ENCODE measurements at regions not wholly inside any gene's neighbourhood (a gene's known extent, or its start where the extent isn't known, plus 50 kb on each side); places are given as distances from the start of the nearest gene placed in this dataset.

- in situ Hi-C loops (cut with HindIII; ENCODE audit: low sequenced_read_pairs): no loop called here
- no peak for DNase-seq (ENCODE audit: low spot score)
Measured at GRCh38 chr16:79417601-79418008, 182.9 kb downstream of the MAF start.

DNA sequence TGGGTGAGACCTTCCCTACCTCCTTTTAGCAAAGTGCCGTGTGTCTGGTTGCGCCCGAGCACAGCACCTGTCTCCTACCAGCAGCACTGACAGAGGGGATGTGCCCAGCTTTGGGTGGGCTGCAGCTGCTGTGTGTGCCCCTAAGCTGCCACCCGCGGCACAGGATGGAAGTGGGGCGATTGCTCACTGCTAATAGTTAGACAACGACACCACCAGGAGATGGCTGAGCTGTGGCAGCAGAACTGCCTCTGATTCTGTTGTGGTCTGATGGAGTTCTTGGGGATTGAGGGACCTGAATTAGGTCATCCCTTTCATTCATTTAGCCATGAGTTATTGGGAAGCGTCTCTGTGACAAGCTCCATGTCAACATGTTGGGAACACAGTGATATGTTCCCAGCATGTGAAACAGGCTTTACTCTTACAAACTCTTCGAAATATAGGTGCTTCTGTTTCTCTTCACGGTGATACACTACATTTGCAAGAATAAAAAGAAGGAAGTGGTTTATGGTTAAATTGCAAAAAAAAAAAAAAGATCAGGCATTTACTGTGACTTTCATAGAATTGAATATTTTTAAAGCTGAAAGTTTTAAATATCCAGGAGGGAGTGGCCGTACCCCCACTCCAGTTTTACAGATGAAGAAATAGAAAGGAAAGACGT is 184.4 kb downstream of the MAF start:
- no peak for DNase-seq (ENCODE audit: low spot score)
- in situ Hi-C loops (cut with HindIII; ENCODE audit: low sequenced_read_pairs): no loop called here

DNA sequence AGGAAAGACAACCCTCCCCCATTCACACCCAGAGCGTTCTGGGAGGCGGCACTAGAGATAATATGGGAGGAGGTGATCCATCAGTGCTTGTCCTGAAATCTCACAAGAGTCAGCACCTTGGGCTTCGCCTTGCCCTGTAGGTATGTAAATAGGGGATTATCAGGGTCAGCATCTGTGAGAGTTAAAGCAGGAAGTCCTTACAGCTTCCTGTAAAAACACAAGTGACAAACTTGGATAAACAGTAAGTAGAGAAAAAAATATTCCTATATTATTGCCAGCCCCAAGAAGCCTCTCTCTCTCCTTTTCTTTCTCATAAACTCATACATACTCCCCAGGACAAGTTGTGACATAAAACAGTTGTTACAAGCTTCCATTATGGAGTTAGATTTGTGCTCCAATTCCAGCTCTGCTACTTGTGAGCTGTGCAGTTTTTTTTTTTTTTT is 187.7 kb downstream of the MAF start:
- in situ Hi-C loops (cut with HindIII; ENCODE audit: low sequenced_read_pairs): no loop called here

GRCh38 chr16:79411805-79412204 is 188.7 kb downstream of the MAF start:
- DNase-seq (ENCODE audit: low spot score): no peak
- in situ Hi-C loops (cut with HindIII; ENCODE audit: low sequenced_read_pairs): no loop called here

More for the DNA sequence above, 187.7 kb downstream of the MAF start:
- no peak for DNase-seq (ENCODE audit: low spot score)

- no peak for DNase-seq (ENCODE audit: low spot score)
Measured at GRCh38 chr16:79411357-79411756, 189.2 kb downstream of the MAF start.

GRCh38 chr16:79409978-79410377 is 190.6 kb downstream of the MAF start:
- no peak for DNase-seq (ENCODE audit: low spot score)
- in situ Hi-C loops (cut with HindIII; ENCODE audit: low sequenced_read_pairs): no loop called here

More at GRCh38 chr16:79411357-79411756, 189.2 kb downstream of the MAF start:
- in situ Hi-C loops (cut with HindIII; ENCODE audit: low sequenced_read_pairs): no loop called here

GRCh38 chr16:79408355-79408754 is 192.2 kb downstream of the MAF start:
- in situ Hi-C loops (cut with HindIII; ENCODE audit: low sequenced_read_pairs): no loop called here
- DNase-seq (ENCODE audit: low spot score): no peak

DNA sequence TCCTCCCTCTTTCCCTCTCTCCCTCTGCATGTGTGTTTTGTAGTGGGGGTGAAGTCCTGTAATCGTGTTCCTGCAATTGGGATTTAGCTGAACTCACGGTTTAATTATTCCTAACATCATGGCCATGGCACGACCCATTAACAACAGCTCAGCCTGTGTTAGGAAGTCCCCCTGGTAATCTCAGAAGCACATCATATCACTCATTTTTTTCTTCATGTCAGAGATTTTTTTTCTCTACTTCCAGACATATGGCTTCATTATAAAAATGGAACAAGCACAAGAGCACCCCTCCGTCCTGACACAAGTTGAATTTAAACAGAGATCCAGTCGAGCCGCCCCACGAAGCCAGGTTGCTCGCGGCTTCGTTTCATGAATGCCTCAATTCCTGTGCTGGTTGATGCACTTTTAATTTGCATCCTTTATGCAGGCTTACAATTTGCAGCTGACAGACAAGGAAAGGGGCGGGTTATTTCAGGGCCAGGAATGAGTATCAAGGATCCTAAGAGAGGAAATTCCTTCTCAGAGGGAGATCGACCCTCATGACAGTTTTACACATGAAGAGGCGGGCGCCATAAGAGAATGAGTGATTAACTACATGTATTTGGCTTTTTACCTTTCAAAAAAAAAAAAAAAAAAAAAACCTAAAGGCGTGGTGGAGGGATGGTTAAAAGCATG is 192.9 kb downstream of the MAF start:
- in situ Hi-C loops (cut with HindIII; ENCODE audit: low sequenced_read_pairs): no loop called here
- no peak for DNase-seq (ENCODE audit: low spot score)

GRCh38 chr16:79407005-79407404 is 193.5 kb downstream of the MAF start:
- DNase-seq (ENCODE audit: low spot score): no peak
- in situ Hi-C loops (cut with HindIII; ENCODE audit: low sequenced_read_pairs): no loop called here

DNA sequence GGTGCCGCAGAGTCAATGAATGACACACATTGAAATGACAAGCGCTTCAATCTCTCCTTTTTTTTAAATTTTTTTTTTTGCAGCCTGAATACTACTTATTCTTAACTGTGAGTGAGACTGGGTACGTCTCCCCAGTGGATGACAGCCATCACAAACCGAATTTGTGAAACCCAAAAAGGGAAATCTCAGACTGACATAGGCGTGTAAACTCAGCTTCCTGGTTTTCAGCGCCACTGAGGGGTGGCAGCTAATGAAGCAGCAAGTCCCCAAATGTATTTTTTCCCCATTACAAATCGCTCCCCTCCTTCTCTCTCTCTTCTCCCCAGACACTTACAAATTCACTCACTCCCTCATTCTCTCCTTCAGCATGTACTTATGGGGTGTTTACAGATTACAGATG is 196.0 kb downstream of the MAF start:
- no peak for DNase-seq (ENCODE audit: low spot score)
- in situ Hi-C loops (cut with HindIII; ENCODE audit: low sequenced_read_pairs): no loop called here

- in situ Hi-C loops (cut with HindIII; ENCODE audit: low sequenced_read_pairs): no loop called here
- no peak for DNase-seq (ENCODE audit: low spot score)
Measured at GRCh38 chr16:79403534-79403933, 197.0 kb downstream of the MAF start.

DNA sequence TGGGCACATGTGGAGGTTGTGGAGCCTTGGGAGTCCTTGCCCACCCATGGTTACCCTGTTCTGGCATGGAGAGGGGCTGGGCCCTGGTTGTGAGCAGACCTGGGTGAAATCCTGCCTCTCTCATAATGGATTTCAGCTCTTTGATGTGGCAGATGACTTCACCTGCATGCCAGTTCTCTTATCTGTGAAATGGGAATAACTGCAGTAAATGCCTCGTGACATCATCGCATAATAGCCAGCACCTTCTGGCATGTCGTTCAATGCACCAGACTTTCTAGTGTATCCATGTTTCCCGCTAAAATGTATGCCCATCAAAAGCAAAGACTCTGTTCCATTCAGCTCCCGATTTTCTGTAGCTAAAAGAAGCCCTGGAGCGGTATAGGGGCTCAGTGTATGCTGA is 197.6 kb downstream of the MAF start:
- in situ Hi-C loops (cut with HindIII; ENCODE audit: low sequenced_read_pairs): no loop called here

GRCh38 chr16:79402356-79402755 is 198.2 kb downstream of the MAF start:
- DNase-seq (ENCODE audit: low spot score): no peak
- in situ Hi-C loops (cut with HindIII; ENCODE audit: low sequenced_read_pairs): no loop called here

More for the DNA sequence above, 197.6 kb downstream of the MAF start:
- no peak for DNase-seq (ENCODE audit: low spot score)

DNA sequence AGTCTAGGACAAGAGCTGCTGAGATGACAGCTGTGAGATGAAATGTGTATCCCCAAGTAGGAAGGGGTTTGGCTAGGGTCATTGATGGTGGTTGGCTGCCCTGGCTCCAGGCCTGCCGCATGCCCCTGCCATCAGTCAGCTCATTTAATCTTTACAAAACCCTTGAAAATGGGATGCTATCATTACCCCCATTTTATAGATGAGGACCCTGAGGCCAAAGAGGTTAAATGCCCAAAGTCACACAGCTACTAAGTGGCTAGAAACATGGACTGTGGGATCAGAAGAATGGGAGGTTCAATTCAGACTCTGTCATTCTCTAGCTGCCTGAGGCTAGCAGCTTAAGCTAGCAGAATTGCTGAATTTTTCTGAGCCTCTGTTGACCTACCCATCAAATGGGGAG is 198.8 kb downstream of the MAF start:
- DNase-seq (ENCODE audit: low spot score): no peak
- in situ Hi-C loops (cut with HindIII; ENCODE audit: low sequenced_read_pairs): no loop called here

- in situ Hi-C loops (cut with HindIII; ENCODE audit: low sequenced_read_pairs): no loop called here
- no peak for DNase-seq (ENCODE audit: low spot score)
Measured at GRCh38 chr16:79401157-79401556, 199.4 kb downstream of the MAF start.

GRCh38 chr16:79400462-79401149 is 199.9 kb downstream of the MAF start:
- in situ Hi-C loops (cut with HindIII; ENCODE audit: low sequenced_read_pairs): no loop called here
- no peak for DNase-seq (ENCODE audit: low spot score)

DNA sequence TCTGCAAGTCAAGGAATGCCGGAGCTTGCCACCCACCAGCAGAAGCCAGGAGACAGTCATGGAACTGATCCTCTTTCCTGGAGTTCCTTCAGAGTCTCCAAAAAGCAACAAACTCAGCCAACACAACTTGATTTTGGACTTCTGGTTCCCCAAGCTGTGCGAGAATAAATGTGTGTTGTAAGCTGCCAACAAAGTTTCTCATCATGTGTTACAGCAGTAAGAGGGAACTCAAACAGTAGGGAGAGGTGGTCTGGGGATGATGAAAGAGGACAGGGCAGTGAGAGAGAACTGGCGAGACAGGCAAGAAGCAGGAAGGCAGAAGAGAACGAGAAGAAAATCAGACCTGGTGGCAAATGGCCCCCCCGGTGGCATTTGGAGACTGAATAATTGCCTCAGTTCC is 204.9 kb downstream of the MAF start:
- in situ Hi-C loops (cut with HindIII; ENCODE audit: low sequenced_read_pairs): no loop called here

DNA sequence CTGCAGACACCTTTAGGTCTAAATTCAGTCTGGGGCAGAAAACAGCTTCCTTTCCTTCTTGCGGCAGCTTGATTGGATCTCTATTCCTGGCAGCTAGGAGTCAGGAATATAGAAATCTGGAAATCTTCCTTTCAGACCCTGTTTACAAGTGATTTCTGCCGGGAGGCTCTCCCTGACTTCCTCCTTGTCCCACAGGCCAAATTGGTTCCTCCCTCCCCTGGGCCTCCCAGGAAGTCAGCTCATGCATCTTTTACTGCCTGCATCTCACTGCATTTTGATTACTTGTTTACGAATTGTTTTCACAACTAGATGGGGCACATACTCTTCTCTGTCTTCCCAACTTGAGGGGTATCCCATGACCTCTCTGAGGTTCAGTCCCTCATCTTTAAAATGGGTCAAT is 206.3 kb downstream of the MAF start:
- no peak for DNase-seq (ENCODE audit: low spot score)
- in situ Hi-C loops (cut with HindIII; ENCODE audit: low sequenced_read_pairs): no loop called here

More for the DNA sequence above, 204.9 kb downstream of the MAF start:
- DNase-seq (ENCODE audit: low spot score): no peak

- in situ Hi-C loops (cut with HindIII; ENCODE audit: low sequenced_read_pairs): no loop called here
Measured at GRCh38 chr16:79393564-79393963, 207.0 kb downstream of the MAF start.

GRCh38 chr16:79393127-79393526 is 207.4 kb downstream of the MAF start:
- no peak for DNase-seq (ENCODE audit: low spot score)
- in situ Hi-C loops (cut with HindIII; ENCODE audit: low sequenced_read_pairs): no loop called here

More at GRCh38 chr16:79393564-79393963, 207.0 kb downstream of the MAF start:
- no peak for DNase-seq (ENCODE audit: low spot score)
